GM21576 (cell line): ENCODE measurements at regions not wholly inside any gene's neighbourhood (a gene's known extent, or its start where the extent isn't known, plus 50 kb on each side); places are given as distances from the start of the nearest gene placed in this dataset.

Experiments
- ATAC-seq: cut with Tn5 transposase; IDR thresholded peaks from one replicate; pipeline ENCODE4 v1.9.1; 2021; ENCODE audit warnings: mild to moderate bottlenecking, moderate library complexity; ENCODE audit not compliant: unreplicated experiment

DNA sequence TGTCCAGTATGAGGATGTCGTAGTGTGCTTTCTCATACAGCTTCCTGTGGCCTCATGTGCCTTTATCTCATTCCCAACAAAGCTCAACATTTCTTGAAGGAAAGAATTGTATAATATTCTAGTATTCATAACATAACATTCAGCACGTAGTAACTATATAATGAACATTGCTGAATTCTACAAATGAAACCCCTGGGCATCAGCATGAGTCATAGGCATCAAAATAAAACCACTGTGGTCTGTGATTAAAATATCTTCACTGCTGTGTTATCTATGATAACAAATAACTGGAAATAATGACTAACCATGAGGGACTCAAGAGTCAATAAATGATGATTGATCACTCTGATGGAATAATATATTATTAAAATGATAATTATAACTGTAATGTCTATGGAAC, 255.2 kb downstream of the EMP1 start:
- ATAC-seq: no peak

DNA sequence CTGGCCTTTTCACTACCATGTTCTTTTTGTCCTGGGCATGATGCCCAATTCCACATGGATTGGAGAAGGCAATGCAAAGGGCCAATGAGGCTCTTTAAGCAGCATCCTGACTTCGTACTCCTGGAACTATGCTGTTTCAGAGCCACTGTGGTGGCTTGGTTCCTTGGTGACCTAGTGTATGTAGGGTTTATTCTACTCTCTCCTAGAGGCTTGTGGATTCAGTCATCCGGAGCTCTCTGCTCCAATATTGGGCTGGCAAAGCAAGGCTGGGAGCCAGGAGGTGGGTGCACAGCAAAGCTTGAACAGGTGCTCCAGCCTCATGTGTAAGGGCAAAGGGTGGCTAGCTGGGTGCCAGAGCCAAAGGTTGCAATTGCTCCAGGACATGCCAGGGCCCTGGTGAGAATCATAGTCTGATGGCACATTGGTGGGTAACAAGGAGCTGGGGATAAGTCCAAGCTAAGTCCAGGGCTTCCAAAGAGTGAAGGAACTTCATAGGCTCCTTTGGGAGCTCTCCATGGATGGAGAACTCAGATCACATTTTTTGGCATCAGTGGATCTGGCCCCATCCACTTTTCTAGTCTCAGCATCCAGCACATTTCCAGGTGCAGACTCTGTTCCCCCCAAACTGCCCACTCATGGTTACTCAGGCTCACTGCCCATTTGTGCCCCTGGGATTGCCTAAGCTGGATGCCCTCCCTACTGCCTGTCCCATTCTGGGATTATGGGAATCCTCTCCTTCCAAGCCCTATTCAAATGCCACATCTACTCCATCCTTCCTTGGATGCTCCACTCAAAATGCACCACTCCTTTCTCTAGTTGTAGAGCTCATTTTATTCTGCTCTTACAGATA, 253.9 kb downstream of the EMP1 start:
- no peak for ATAC-seq

DNA sequence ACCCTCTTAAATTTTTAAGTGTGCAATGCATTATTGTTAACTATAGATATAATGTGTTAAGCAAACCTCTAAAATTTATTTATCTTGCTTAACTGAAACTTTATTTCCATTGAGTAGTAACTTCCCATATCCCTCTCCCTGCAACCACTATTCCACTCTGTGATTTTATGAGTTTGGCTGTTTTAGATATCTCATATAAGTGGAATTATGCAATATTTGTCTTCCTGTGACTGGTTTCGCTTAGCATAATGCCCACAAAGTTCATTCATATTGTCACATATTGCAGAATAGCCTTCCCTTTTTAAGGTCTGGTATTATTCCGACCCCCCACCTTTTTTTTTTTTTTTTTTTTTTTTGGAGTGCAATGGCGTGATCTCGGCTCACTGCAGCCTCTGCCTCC, 247.6 kb downstream of the EMP1 start:
- ATAC-seq: no peak

DNA sequence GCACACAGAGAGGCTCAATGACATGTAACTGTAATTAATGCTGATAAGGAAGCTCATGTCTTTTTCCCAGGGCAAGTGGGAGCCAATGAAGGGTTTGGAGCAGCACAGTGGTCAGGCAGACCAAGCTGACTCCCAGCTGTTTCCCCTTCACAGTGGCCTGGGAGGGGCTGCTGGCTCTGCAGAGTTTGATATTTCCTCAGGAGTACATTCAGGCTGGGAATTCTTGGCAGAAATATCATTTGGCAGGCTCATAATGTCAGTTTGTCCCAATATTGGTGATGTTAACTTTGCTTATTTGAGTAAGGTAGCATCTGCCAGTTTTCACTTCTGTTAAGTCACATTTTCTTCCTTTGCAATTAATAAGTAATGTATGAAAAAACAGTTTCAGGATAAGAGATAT, 247.0 kb downstream of the EMP1 start:
- ATAC-seq: no peak

- ATAC-seq: no peak
Measured at GRCh38 chr12:13443028-13443427, 246.5 kb downstream of the EMP1 start.

DNA sequence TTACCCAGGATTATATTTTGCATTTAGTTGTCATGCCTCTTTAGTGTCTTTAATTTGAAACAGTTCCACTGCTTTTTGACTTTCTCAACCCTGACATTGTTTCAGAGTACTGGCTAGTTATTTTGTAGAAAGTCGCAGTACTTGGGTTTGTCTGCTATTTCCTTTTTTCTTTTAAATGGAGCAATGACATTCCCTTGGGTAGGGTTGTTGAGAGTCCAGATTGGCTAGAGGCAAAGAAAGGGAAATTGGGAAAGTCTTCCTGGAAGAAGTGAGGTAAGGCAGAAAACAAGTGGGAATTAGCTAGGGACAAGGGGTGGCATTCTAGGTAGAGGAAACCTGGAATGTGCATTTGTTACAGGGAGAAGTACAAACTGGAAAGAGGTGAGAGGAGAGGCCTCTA, 245.9 kb downstream of the EMP1 start:
- ATAC-seq: no peak

DNA sequence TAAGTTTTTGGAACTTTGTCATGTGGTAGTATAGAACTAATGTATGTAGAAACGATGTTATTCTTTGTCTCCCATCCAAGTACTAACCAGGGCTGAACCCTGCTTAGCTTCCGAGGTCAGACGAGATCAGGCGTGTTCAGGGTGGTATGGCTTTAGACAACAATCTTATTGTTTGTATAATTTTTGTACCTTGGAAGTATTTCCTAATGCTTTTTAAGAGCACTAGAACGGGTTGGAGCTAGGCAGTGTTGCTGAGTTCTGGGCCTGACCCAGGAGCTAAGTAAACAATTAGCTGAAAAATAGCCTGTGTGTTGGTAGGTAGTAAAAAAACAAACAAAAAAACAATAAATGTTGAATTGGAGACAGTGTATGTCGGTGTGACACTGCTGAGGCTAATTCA, 244.3 kb downstream of the EMP1 start:
- no peak for ATAC-seq

GRCh38 chr12:13437541-13437940, 241.0 kb downstream of the EMP1 start:
- ATAC-seq: no peak

- ATAC-seq: no peak
Measured at GRCh38 chr12:13436696-13437391, 240.3 kb downstream of the EMP1 start.

GRCh38 chr12:13436182-13436581, 239.7 kb downstream of the EMP1 start:
- ATAC-seq: no peak

DNA sequence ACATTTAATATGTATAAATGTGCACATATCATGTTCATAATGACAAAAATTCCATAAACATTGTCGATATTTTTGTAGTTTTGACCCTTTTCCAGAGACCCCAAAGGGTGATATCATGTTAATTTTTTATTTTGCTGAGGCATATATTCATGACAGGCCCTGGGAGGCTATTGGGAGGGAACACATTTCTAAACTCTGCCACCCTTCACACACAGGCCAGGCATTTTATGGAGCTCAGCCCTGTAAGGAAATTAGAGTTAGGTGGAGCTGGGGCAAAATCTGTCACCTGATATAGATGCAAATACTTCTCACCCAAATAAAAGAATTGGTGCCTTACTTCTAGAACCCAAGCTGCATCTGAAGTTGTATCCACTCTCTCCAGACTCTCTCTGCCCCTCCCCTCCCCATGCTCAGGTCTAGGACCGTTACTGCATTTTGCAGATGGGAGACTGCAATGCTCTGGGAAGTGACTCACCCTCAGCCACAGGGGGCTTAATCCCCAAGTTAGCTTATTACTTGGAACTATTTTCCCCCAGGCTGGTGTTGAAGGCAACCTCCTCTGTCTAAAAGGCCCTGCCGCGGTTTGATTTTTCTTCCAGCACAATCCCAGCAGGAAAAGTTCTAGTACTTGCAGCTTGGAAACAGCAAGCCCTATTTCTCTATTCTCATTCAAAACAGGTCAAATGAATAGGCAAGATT, 238.9 kb downstream of the EMP1 start:
- no peak for ATAC-seq

GRCh38 chr12:13433768-13434167, 237.2 kb downstream of the EMP1 start:
- no peak for ATAC-seq

DNA sequence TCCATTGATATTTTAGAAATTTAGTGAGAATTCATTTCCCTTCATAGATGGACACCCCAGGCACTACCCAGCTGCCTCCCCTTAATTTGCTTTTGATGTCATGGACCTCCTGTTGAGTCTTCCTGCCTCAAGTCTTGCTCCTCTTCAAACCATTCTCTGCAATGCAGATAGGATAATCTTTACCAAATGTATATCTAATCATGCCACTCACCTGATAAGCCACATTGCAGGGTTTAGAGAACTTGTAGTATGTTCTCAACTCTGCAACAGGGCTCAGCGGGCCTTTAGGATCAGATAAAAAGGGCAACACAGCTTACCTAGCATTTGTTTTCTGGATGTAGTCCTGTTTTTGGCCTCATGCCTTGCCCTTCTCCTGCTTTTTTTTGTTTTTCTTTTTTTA, 234.5 kb downstream of the EMP1 start:
- ATAC-seq: no peak

DNA sequence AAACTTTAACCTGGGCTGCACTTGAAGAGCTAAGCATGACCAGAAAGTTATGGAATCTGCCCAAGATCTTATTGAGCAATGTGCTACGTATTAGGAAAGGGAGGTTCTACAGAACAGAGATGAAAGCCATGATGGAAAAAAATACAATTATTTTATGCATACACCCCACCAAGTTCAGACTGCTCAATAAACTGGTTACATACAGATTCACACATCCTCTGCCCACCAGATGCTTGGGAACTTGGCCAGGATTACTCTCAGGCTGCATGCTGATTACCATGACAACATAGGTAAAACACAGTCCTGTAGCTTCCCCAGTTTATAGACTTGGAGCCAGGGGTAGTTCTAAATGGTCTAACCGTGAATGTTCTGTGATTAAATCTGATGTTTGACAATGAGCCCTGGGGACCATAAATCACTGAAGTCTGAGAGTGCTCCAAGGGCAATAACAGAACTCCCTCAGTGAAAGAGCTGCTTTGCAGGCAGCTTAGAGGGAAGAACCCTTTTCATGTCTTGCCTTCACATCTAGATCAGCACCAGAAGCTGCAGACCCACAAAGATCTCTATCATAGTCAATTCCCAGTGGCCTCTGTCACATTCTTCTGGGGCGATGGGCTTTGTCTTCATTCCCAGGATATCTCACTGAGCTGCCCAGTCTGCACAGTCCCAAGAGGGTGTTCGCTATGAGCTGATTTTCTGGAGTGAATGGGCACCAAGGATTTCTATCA, 232.2 kb downstream of the EMP1 start:
- ATAC-seq: no peak

DNA sequence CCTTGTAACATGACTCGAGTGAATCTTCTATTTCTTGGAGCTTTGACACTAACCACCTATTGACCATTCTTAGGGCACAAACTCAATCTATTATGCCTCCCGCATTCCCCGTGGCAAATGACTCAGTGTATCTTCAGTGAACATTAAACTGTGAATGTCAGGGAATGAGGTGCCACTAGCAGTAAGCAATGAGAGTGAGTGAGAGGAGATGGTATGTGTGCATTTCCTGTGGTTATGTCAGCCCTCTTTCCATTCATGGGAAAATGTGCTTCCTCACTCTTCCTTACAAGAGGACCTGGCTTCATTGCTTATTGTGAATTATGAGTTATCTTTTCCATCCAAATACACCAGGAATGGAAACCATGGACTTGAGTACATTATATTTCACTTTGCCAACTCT, 229.2 kb downstream of the EMP1 start:
- ATAC-seq: no peak

DNA sequence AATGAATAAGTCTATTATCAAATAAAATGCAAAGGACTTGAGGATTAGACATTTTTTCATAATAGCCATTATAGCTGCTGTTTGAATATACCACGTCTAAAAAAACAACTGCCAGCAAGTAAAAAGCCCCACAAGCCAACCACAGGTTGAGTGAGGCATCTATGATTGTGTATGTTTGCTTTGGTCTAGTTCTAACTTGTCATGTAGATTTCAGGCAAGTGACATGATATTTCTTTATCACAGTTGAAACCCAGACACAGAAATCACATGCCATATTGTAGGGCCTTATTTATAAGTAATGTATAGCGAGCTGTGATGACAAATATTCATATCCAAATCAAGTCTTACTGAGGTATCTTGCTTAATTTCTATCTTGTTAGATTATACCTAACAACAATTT, 225.8 kb downstream of the EMP1 start:
- ATAC-seq: no peak

DNA sequence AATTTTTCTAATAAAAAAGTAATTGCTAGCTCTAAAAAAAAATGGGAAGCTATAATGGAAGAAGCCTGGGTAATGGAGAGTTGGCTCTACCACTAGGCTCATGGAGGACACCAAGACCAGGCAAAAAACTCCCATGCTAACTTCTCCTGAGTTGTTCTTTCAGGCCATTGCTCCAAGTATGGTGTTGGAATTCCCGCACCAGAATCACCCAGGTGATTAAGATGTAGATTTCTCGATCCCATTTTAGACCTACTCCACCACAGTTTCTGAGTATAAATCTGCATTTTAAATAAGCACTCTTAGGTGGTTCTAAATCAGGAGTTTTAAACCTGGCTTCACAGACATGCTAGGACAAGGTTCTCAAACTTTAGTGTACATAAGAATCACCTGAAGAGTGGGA, 221.0 kb downstream of the EMP1 start:
- no peak for ATAC-seq

DNA sequence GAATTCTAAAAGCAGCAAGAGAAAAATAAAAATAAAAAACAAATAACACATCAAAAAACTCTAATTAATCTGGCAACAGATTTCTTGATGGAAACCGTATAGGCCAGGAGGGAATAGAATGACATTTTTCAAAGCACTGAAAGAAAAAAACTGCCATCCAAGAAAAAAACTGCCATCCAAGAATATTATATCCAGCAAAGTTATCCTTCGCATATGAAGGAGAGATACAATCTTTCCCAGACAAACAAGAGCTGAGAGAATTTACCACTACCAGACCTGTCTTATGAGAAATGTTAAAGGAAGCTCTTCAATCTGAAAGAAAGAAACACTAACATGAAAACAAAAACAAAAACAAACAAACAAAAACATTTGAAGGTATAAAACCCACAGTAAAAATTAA, 214.8 kb downstream of the EMP1 start:
- ATAC-seq: no peak

- ATAC-seq: no peak
Measured at GRCh38 chr12:13405961-13406703, 209.6 kb downstream of the EMP1 start.

DNA sequence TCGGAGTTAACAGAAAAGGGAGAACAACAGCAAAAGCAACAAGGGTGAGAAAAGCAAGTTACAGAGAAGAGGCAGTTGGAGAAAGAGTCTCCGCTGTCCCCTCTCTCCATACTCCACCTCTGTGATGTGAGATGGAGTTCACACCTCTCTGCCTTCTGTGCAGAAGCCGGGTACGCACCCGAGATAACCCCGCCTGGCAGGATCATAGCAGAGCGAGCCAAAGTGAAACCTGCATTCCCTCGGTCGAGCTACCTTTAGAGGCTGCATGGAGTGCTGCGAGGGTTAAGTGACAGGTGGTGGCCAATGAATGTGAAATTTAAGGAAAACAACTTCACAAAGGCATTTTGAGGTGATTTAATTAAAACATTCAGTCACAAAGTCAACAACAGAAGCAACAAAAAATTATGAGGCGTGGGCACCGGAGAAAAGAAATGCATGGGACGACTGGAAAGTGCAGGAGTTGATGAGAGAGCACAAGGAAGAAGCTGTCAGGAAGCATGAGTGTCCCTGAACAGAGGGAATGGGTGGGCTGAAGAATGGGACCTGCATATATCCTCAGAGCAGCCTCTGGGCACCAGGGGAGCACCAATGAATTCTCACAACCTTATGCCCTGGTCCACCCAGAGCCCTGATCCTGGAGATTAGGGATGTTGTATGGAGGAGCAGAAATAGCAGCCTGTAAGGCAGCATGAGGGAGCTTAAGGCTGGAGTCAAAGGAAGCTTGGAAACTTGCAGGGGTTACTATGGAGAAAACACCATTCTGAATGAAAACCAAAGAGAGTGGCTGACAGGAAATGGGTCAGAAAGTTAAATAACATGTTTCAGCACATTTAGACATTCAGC, 208.3 kb downstream of the EMP1 start:
- no peak for ATAC-seq
